ENCODE measurements at regions not wholly inside any gene's neighbourhood (a gene's known extent, or its start where the extent isn't known, plus 50 kb on each side); places are given as distances from the start of the nearest gene placed in this dataset.

- Histone ChIP-seq H4K20me1 (ENCODE audit: control insufficient read depth, insufficient read depth, low read depth, low read length) (no peaks in the 10 kb centered on the region), H3K4me1 (ENCODE audit: control insufficient read depth, low read length) (no peaks in the 10 kb centered on the region), H3F3A (ENCODE audit: control insufficient read depth, insufficient read depth) (no peaks in the 10 kb centered on the region), H3K27me3 (ENCODE audit: control insufficient read depth, low read length) (no peaks in the 10 kb centered on the region), H3K27ac (ENCODE audit: low read depth, low read length) (no peak overlapping the region), H3K79me2 (ENCODE audit: control insufficient read depth, low read length) (no peaks in the 10 kb centered on the region), H3K9me3 (ENCODE audit: control insufficient read depth, insufficient read depth, low read length) (no peaks in the 10 kb centered on the region; the same call in 1 of the 2 replicates), H3K9me2 (replicated peaks; ENCODE audit: control insufficient read depth, low read length) (no peaks in the 10 kb centered on the region), H3K36me3 (ENCODE audit: control insufficient read depth, low read length) (no peaks in the 10 kb centered on the region), H3K4me3 (ENCODE audit: low read length) (no peak overlapping the region), H3K4me2 (ENCODE audit: low read length) (no peak overlapping the region)
- TF ChIP-seq EZH2phosphoT487 (IDR thresholded peaks at IDR 0.05; ENCODE audit: borderline replicate concordance, low read length): no peak
- TF ChIP-seq, protein P1, sequence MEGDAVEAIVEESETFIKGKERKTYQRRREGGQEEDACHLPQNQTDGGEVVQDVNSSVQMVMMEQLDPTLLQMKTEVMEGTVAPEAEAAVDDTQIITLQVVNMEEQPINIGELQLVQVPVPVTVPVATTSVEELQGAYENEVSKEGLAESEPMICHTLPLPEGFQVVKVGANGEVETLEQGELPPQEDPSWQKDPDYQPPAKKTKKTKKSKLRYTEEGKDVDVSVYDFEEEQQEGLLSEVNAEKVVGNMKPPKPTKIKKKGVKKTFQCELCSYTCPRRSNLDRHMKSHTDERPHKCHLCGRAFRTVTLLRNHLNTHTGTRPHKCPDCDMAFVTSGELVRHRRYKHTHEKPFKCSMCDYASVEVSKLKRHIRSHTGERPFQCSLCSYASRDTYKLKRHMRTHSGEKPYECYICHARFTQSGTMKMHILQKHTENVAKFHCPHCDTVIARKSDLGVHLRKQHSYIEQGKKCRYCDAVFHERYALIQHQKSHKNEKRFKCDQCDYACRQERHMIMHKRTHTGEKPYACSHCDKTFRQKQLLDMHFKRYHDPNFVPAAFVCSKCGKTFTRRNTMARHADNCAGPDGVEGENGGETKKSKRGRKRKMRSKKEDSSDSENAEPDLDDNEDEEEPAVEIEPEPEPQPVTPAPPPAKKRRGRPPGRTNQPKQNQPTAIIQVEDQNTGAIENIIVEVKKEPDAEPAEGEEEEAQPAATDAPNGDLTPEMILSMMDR (IDR thresholded peaks at IDR 0.05; ENCODE audit: low read depth, low read length, poor library complexity, severe bottlenecking): no peak
Observed at GRCh38 chr19:31436121-31436776, 87.0 kb upstream of the TSHZ3 start.

DNA sequence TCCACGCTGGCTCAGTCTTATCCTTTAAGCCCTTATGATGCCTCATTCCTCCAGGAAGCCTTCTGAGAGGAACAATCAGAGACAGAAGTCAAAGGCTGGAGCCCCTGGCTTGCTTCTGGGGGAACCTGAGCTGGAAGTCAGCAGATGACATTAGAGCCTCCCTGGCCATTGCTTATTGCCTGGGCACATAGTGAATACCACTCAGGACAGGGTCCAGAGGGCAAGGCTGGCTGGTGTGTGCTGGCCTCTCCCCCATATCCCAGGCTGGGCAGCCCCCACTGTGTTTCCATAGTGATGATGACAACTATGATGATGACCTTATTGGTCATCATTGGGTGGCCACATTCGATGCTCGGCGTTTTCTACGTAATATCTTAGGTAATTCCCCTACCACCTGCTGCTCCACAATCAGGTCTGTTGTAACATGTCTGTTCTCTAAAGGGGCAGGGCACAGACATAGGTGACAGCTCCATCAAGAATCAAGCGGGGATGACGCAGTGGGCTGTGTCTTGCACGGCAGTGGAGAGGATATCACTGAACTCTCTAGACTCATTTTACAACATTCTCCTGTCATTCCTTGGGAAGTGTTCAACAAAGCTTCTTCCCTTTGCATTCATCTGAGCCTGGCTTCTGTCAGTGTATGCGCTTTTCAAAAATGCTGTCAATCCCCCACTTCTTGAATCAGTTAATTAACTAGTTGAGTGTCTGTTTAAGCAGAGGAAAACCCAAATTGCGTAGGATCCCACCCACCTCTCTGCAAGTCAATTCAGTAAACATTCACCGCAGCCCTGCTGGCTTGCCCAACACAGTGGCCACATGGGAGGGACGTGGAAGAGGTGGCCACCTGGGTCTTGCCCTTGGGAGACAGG lies 89.4 kb upstream of the TSHZ3 start:
- Histone ChIP-seq H3K27ac (ENCODE audit: low read depth, low read length) (no peak overlapping the region), H3K36me3 (ENCODE audit: control insufficient read depth, low read length) (no peaks in the 10 kb centered on the region), H3K79me2 (ENCODE audit: control insufficient read depth, low read length) (no peaks in the 10 kb centered on the region), H3K4me2 (ENCODE audit: low read length) (no peak overlapping the region), H4K20me1 (ENCODE audit: control insufficient read depth, insufficient read depth, low read depth, low read length) (no peaks in the 10 kb centered on the region), H3K9me2 (replicated peaks; ENCODE audit: control insufficient read depth, low read length) (no peaks in the 10 kb centered on the region), H3K9me3 (ENCODE audit: control insufficient read depth, insufficient read depth, low read length) (no peaks in the 10 kb centered on the region; the same call in 1 of the 2 replicates), H3K4me3 (ENCODE audit: low read length) (no peak overlapping the region), H3F3A (ENCODE audit: control insufficient read depth, insufficient read depth) (no peaks in the 10 kb centered on the region), H3K4me1 (ENCODE audit: control insufficient read depth, low read length) (no peaks in the 10 kb centered on the region), H3K27me3 (ENCODE audit: control insufficient read depth, low read length) (no peaks in the 10 kb centered on the region)
- TF ChIP-seq, protein P1 (IDR thresholded peaks at IDR 0.05; ENCODE audit: low read depth, low read length, poor library complexity, severe bottlenecking): no peak
- no peak for TF ChIP-seq EZH2phosphoT487 (IDR thresholded peaks at IDR 0.05; ENCODE audit: borderline replicate concordance, low read length)

- TF ChIP-seq, protein P1 (IDR thresholded peaks at IDR 0.05; ENCODE audit: low read depth, low read length, poor library complexity, severe bottlenecking): no peak
- TF ChIP-seq EZH2phosphoT487 (IDR thresholded peaks at IDR 0.05; ENCODE audit: borderline replicate concordance, low read length): no peak
- no peaks in the 10 kb centered on the region for H3K4me1 ChIP-seq (ENCODE audit: control insufficient read depth, low read length)
Observed at GRCh38 chr19:31439270-31439573, 90.0 kb upstream of the TSHZ3 start.

More at GRCh38 chr19:31439270-31439573, 90.0 kb upstream of the TSHZ3 start:
- Histone ChIP-seq H3K9me2 (replicated peaks; ENCODE audit: control insufficient read depth, low read length) (no peaks in the 10 kb centered on the region), H3F3A (ENCODE audit: control insufficient read depth, insufficient read depth) (no peaks in the 10 kb centered on the region), H4K20me1 (ENCODE audit: control insufficient read depth, insufficient read depth, low read depth, low read length) (no peaks in the 10 kb centered on the region), H3K9me3 (ENCODE audit: control insufficient read depth, insufficient read depth, low read length) (no peaks in the 10 kb centered on the region; the same call in 1 of the 2 replicates), H3K4me3 (ENCODE audit: low read length) (no peak overlapping the region), H3K79me2 (ENCODE audit: control insufficient read depth, low read length) (no peaks in the 10 kb centered on the region), H3K36me3 (ENCODE audit: control insufficient read depth, low read length) (no peaks in the 10 kb centered on the region), H3K27me3 (ENCODE audit: control insufficient read depth, low read length) (no peaks in the 10 kb centered on the region), H3K27ac (ENCODE audit: low read depth, low read length) (no peak overlapping the region), H3K4me2 (ENCODE audit: low read length) (no peak overlapping the region)
